Liver (tissue), 3 donors: ENCODE measurements at regions not wholly inside any gene's neighbourhood (a gene's known extent, or its start where the extent isn't known, plus 50 kb on each side); places are given as distances from the start of the nearest gene placed in this dataset.

Source experiments
- EGR1 ChIP-seq, 2 donors: IDR thresholded peaks; 2 replicates each; pipeline ENCODE4 v1.6.1; 2016 to 2018; ENCODE audit warnings: antibody characterized with exemption in 2 of 2, low read depth in 2 of 2
- JUND ChIP-seq, 2 donors: IDR thresholded peaks; 2 replicates each; pipeline ENCODE4 v1.6.1; 2016; ENCODE audit warnings: antibody characterized with exemption in 2 of 2
- SP1 ChIP-seq: IDR thresholded peaks from 2 replicates; pipeline ENCODE4 v1.6.1; 2018; ENCODE audit warnings: antibody characterized with exemption, mild to moderate bottlenecking
- ZBTB33 ChIP-seq: IDR thresholded peaks from 2 replicates; pipeline ENCODE4 v1.6.1; 2016; ENCODE audit warnings: antibody characterized with exemption
- TF ChIP-seq, protein P1 (sequence below): fragments of 150-350 bp; IDR thresholded peaks from 2 replicates; pipeline ENCODE4 v1.5.1; 2017; ENCODE audit warnings: improper control_type of control experiment, low read depth, low read length; ENCODE audit not compliant: missing input control
- TF ChIP-seq, protein P2 (sequence below): IDR thresholded peaks from 2 replicates; pipeline ENCODE4 v1.6.1; 2016; ENCODE audit warnings: antibody characterized with exemption
- donor health status: healthy.
- donor health status: healthy.

- no peak for TF ChIP-seq ZBTB33
- TF ChIP-seq EGR1 (IDR thresholded peaks at IDR 0.05; ENCODE audit: low read depth in 2 of 2) = no peak
- TF ChIP-seq, protein P1, sequence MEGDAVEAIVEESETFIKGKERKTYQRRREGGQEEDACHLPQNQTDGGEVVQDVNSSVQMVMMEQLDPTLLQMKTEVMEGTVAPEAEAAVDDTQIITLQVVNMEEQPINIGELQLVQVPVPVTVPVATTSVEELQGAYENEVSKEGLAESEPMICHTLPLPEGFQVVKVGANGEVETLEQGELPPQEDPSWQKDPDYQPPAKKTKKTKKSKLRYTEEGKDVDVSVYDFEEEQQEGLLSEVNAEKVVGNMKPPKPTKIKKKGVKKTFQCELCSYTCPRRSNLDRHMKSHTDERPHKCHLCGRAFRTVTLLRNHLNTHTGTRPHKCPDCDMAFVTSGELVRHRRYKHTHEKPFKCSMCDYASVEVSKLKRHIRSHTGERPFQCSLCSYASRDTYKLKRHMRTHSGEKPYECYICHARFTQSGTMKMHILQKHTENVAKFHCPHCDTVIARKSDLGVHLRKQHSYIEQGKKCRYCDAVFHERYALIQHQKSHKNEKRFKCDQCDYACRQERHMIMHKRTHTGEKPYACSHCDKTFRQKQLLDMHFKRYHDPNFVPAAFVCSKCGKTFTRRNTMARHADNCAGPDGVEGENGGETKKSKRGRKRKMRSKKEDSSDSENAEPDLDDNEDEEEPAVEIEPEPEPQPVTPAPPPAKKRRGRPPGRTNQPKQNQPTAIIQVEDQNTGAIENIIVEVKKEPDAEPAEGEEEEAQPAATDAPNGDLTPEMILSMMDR = no peak
- TF ChIP-seq, protein P2, sequence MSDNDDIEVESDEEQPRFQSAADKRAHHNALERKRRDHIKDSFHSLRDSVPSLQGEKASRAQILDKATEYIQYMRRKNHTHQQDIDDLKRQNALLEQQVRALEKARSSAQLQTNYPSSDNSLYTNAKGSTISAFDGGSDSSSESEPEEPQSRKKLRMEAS = no peak
- no peak for TF ChIP-seq JUND (IDR thresholded peaks at IDR 0.05)
- TF ChIP-seq SP1 = no peak
These were observed 78.3 kb downstream of the UNCX start for GRCh38 chr7:1310936-1311335.
